HepG2 (cell line): ENCODE measurements at regions not wholly inside any gene's neighbourhood (a gene's known extent, or its start where the extent isn't known, plus 50 kb on each side); places are given as distances from the start of the nearest gene placed in this dataset.

Experiments
- ATAC-seq: fragments of 200-7000 bp; cut with Tn5 transposase; 3 replicates; pipeline ENCODE4 v1.9.1; 2020; ENCODE audit warnings: mild to moderate bottlenecking, moderate library complexity
- BruUV-seq: library from RNA; stranded (reverse); fragments of 400-500 nt; replicated peaks from 2 replicates; lab custom pipeline; 2021; lab: Mats Ljungman, UMichigan
- CTCF ChIA-PET: fragments of 300-600 bp; formaldehyde crosslinking; extraction: SDS; loops from one replicate; lab custom pipeline; 2021; ENCODE audit warnings: low total read pairs, inconsistent platforms, low intra/inter-chr PET ratio; lab: Yijun Ruan, JAX
- POLR2A ChIA-PET: fragments of 350-600 bp; sonication (Branson Sonifier 250); formaldehyde crosslinking; loops from one replicate; lab custom pipeline; 2020; ENCODE audit warnings: antibody characterized with exemption, inconsistent platforms; lab: Yijun Ruan, JAX
- DNase-seq: peaks from one replicate; pipeline ENCODE4 v3.0.0-alpha.2; 2015; ENCODE audit warnings: low spot score
- FAIRE-seq: peaks from 3 replicates; lab custom pipeline; 2011; peaks lifted over from hg19 to GRCh38; lab: Jason Lieb, UNC
- H2AFZ ChIP-seq: one replicate; pipeline ENCODE4 v1.6.1; 2011; ENCODE audit warnings: low read length, inconsistent platforms
- H3K27ac ChIP-seq: fragments of 300-600 bp; 3 replicates; pipeline ENCODE4 v1.8.0; 2011; ENCODE audit warnings: mixed run types, mild to moderate bottlenecking, mixed read lengths, low read length, inconsistent platforms; ENCODE audit not compliant: insufficient read depth; ENCODE audit errors: extremely low read length
- H3K27me3 ChIP-seq, 2 experiments: fragments of 200-600 bp in 1 of 2; 2 replicates in 1 of 2; 3 replicates in 1 of 2; pipeline versions ENCODE4 v1.6.0 to v1.8.0; 2011; ENCODE audit warnings: low read length in 2 of 2, mild to moderate bottlenecking in 2 of 2, moderate library complexity in 2 of 2, inconsistent platforms in 1 of 2; ENCODE audit not compliant: insufficient read depth in 2 of 2, control insufficient read depth in 1 of 2
- H3K36me3 ChIP-seq, 2 experiments: fragments of 200-600 bp in 1 of 2; replicated peaks in 1 of 2; 2 replicates in 1 of 2; 3 replicates in 1 of 2; pipeline versions ENCODE4 v1.5.1 to v1.8.0; 2011; ENCODE audit warnings: low read length in 2 of 2, inconsistent platforms in 1 of 2; ENCODE audit not compliant: insufficient read depth in 2 of 2, control insufficient read depth in 1 of 2
- H3K4me1 ChIP-seq: 2 replicates; pipeline ENCODE4 v1.5.1; 2012; ENCODE audit warnings: low read length, inconsistent platforms; ENCODE audit not compliant: insufficient read depth
- H3K4me2 ChIP-seq: 2 replicates; pipeline ENCODE4 v1.6.0; 2011; ENCODE audit warnings: low read depth, low read length, inconsistent platforms
- H3K4me3 ChIP-seq, 3 experiments: fragments of 200-600 bp in 1 of 3; sonication (generic), shearing (Covaris generic) in 1 of 3; replicated peaks in 1 of 3; 2 replicates each; pipeline ENCODE4 v1.5.1; 2011 to 2016; ENCODE audit warnings: low read length in 3 of 3, inconsistent platforms in 2 of 3, low read depth in 2 of 3, mild to moderate bottlenecking in 2 of 3, control low read depth in 1 of 3, mixed read lengths in 1 of 3; ENCODE audit not compliant: insufficient read depth in 1 of 3
- H3K79me2 ChIP-seq: one replicate; pipeline ENCODE4 v1.6.1; 2011; ENCODE audit warnings: low read length, inconsistent platforms; ENCODE audit not compliant: insufficient read depth
- H3K9ac ChIP-seq: 2 replicates; pipeline ENCODE4 v1.6.0; 2011; ENCODE audit warnings: mild to moderate bottlenecking, low read depth, low read length, inconsistent platforms; ENCODE audit not compliant: insufficient read depth
- H3K9me3 ChIP-seq: 2 replicates; pipeline ENCODE4 v1.5.1; 2012; ENCODE audit warnings: mild to moderate bottlenecking, low read length
- H4K20me1 ChIP-seq: 2 replicates; pipeline ENCODE4 v1.6.0; 2011; ENCODE audit warnings: inconsistent platforms, mild to moderate bottlenecking, low read length, moderate library complexity; ENCODE audit not compliant: insufficient read depth
- CREM ChIP-seq, 2 experiments: sonication (generic) in 1 of 2; formaldehyde crosslinking in 1 of 2; IDR thresholded peaks; 2 replicates each; pipeline versions ENCODE4 v1.4.0 to v1.6.1; 2016 to 2020; ENCODE audit warnings: antibody characterized with exemption in 1 of 2, mild to moderate bottlenecking in 1 of 2, missing genetic modification reagents in 1 of 2
- HBP1 ChIP-seq: IDR thresholded peaks from 2 replicates; pipeline ENCODE4 v1.6.1; 2016; ENCODE audit warnings: low read depth, control low read depth
- KDM1A ChIP-seq: IDR thresholded peaks from 2 replicates; pipeline ENCODE4 v1.6.1; 2016; ENCODE audit warnings: missing compliant biosample characterization
- MIER2 ChIP-seq: IDR thresholded peaks from 2 replicates; pipeline ENCODE4 v1.6.1; 2016; ENCODE audit warnings: missing biosample characterization, missing genetic modification reagents
- MTA3 ChIP-seq: sonication (generic); formaldehyde crosslinking; IDR thresholded peaks from 2 replicates; pipeline ENCODE4 v1.4.0; 2020; ENCODE audit warnings: missing genetic modification reagents
- MXI1 ChIP-seq: IDR thresholded peaks from 3 replicates; pipeline ENCODE4 v1.6.1; 2012; ENCODE audit warnings: low read depth, low read length, inconsistent platforms, borderline replicate concordance
- NCOR1 ChIP-seq: fragments of 200-600 bp; sonication (generic); IDR thresholded peaks from 2 replicates; pipeline ENCODE4 v1.7.0; 2017; ENCODE audit warnings: antibody characterized with exemption, low read length, borderline replicate concordance
- PRPF4 ChIP-seq: fragments of 200-400 bp; formaldehyde crosslinking; IDR thresholded peaks from 2 replicates; pipeline ENCODE4 v1.6.1; 2016; ENCODE audit warnings: low read length, low read depth; ENCODE audit not compliant: poor library complexity, severe bottlenecking
- RARA ChIP-seq: IDR thresholded peaks from 2 replicates; pipeline ENCODE4 v1.6.1; 2016; ENCODE audit warnings: missing genetic modification reagents, missing compliant biosample characterization
- SOX5 ChIP-seq: IDR thresholded peaks from 2 replicates; pipeline ENCODE4 v1.6.1; 2016; ENCODE audit warnings: borderline replicate concordance
- THAP8 ChIP-seq: sonication (generic); formaldehyde crosslinking; IDR thresholded peaks from 2 replicates; pipeline ENCODE4 v1.5.1; 2020; ENCODE audit warnings: missing genetic modification reagents, mild to moderate bottlenecking, borderline replicate concordance
- ZIK1 ChIP-seq: sonication (generic); formaldehyde crosslinking; IDR thresholded peaks from 2 replicates; pipeline ENCODE4 v1.5.0; 2020; ENCODE audit warnings: mild to moderate bottlenecking, low read depth, missing genetic modification reagents, borderline replicate concordance
- ZNF746 ChIP-seq: sonication (generic); formaldehyde crosslinking; IDR thresholded peaks from 2 replicates; pipeline ENCODE4 v1.8.0; 2022; ENCODE audit warnings: mild to moderate bottlenecking, missing genetic modification reagents
- ZNF768 ChIP-seq: sonication (generic); formaldehyde crosslinking; IDR thresholded peaks from 2 replicates; pipeline ENCODE4 v1.4.0; 2020; ENCODE audit warnings: missing genetic modification reagents
- ZNF879 ChIP-seq: sonication (generic); formaldehyde crosslinking; IDR thresholded peaks from 2 replicates; pipeline ENCODE4 v1.8.1; 2023; ENCODE audit warnings: missing genetic modification reagents
- ZSCAN31 ChIP-seq: sonication (generic); formaldehyde crosslinking; IDR thresholded peaks from 2 replicates; pipeline ENCODE4 v1.5.0; 2020; ENCODE audit warnings: low read depth, mild to moderate bottlenecking, missing genetic modification reagents
- WGBS: methylation state at CpG from one replicate; pipeline ENCODE4 v1.1.6; 2017; ENCODE audit warnings: low lambda C conversion rate; 5-methylcytosine and 5-hydroxymethylcytosine counted together
- in situ Hi-C: cut with HindIII; loops from 2 replicates; pipeline ENCODE4 v1.10.0; 2017; ENCODE audit warnings: low pct_unique_long_range_greater_than_20kb; ENCODE audit not compliant: extremely low pct_ligation_motif_present
- intact Hi-C: fragments of 100-400 bp; cut with micrococcal nuclease; formaldehyde crosslinking; loops from one replicate; pipeline ENCODE4 v1.10.0; 2022; ENCODE audit not compliant: unreplicated experiment
- TF ChIP-seq, protein P1 (sequence below): sonication (generic); formaldehyde crosslinking; IDR thresholded peaks from 2 replicates; pipeline ENCODE4 v1.4.0; 2020; ENCODE audit warnings: low read depth, mild to moderate bottlenecking, missing genetic modification reagents
- TF ChIP-seq, protein P2 (sequence below): sonication (generic); formaldehyde crosslinking; IDR thresholded peaks from 2 replicates; pipeline ENCODE4 v1.5.1; 2020; ENCODE audit warnings: mild to moderate bottlenecking, missing genetic modification reagents

DNA sequence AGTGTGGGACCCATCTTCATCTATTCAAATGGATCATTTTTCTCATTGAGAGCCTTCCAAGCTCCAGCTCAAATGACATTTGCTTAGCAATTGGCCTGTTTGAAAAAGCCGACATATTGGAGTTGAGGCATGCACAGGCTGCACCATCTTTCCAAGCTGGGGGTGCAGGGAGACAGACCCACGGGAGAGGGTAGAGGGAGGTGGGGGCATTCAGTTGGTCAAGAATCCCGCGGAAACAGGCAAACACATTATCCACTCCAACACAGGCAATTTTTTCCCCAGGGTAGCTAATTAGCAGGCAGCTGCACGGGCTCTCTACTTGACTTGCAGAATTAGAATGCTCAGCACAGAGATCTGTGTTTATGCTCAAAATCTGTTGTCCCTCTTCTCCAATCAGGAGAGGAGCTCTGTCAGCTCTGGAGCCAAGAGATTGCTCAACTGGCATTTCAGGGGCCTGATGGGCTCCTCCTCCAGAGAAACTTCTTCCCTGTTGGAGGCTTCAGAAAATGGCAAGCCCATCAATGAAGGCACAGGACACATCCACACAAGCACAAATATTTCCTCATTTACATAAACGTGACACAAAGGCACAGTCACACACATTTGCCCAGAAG, 267.8 kb downstream of the FOXD2 start (continued):
- TF ChIP-seq SOX5, result no peak

DNA sequence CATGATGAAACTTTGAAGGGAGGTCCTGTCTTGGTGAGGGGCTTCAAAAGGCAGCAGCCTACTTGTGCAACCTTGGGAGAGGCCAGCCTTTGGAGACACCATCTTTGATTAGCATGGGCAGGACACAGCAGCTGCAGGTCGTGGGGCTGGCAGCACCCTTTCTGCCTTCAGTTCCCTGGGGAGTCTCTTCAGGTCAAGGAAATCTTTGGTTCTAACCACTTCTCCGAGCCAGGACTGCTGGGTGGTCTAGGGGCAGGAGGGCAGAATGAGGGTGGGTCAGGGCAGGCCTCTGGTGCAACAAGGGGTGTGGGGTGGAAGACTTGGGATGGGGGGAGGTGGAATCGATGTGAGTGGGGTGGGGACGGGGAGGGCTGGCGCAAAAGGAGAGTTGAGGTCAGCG, 269.7 kb downstream of the FOXD2 start:
- Histone ChIP-seq H3K9me3 (no peaks in the 10 kb centered on the region), H3K79me2 (no peaks in the 10 kb centered on the region), H3K27me3 (peaks cover 14 to 57% of the 10 kb centered on the region in 2 experiments), H3K9ac (no peak overlapping the region), H3K4me2 (no peak overlapping the region), H4K20me1 (no peaks in the 10 kb centered on the region), H3K36me3 (no peaks in the 10 kb centered on the region), H3K27ac (no peak overlapping the region), H2AFZ (no peak overlapping the region), H3K4me1 (peaks cover 20% of the 10 kb centered on the region), H3K4me3 (no peak overlapping the region)
- BruUV-seq, result no TSS peak
- FAIRE-seq (no peak), DNase-seq (no peak), ATAC-seq (no peak)
- ChIA-PET CTCF (no interaction called here), POLR2A (no interaction called here)
- intact Hi-C loops (no loop called here), in situ Hi-C loops (loop anchor here (25.0 kb wide), 1 partner anchor 520 kb away; the partner anchor contains the start of gene PDZK1IP1)
- 30% methylated on average over 6 of the region's 6 CpGs for WGBS
- TF ChIP-seq, protein P1, sequence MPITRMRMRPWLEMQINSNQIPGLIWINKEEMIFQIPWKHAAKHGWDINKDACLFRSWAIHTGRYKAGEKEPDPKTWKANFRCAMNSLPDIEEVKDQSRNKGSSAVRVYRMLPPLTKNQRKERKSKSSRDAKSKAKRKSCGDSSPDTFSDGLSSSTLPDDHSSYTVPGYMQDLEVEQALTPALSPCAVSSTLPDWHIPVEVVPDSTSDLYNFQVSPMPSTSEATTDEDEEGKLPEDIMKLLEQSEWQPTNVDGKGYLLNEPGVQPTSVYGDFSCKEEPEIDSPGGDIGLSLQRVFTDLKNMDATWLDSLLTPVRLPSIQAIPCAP (CRISPR knock-in tag), result no peak
- TF ChIP-seq RARA (no peak), PRPF4 (no peak), CREM (IDR thresholded peaks at IDR 0.05) (no peak), CREM (CRISPR knock-in tag; IDR thresholded peaks at IDR 0.05) (no peak), KDM1A (CRISPR knock-in tag) (no peak), ZNF746 (no peak), ZSCAN31 (CRISPR knock-in tag) (no peak), MXI1 (no peak), ZIK1 (CRISPR knock-in tag) (no peak), ZNF768 (CRISPR knock-in tag) (no peak), ZNF879 (CRISPR knock-in tag) (no peak), MTA3 (CRISPR knock-in tag) (no peak), THAP8 (CRISPR knock-in tag) (no peak), HBP1 (no peak), NCOR1 (no peak), MIER2 (CRISPR knock-in tag) (no peak)
- TF ChIP-seq, protein P2, sequence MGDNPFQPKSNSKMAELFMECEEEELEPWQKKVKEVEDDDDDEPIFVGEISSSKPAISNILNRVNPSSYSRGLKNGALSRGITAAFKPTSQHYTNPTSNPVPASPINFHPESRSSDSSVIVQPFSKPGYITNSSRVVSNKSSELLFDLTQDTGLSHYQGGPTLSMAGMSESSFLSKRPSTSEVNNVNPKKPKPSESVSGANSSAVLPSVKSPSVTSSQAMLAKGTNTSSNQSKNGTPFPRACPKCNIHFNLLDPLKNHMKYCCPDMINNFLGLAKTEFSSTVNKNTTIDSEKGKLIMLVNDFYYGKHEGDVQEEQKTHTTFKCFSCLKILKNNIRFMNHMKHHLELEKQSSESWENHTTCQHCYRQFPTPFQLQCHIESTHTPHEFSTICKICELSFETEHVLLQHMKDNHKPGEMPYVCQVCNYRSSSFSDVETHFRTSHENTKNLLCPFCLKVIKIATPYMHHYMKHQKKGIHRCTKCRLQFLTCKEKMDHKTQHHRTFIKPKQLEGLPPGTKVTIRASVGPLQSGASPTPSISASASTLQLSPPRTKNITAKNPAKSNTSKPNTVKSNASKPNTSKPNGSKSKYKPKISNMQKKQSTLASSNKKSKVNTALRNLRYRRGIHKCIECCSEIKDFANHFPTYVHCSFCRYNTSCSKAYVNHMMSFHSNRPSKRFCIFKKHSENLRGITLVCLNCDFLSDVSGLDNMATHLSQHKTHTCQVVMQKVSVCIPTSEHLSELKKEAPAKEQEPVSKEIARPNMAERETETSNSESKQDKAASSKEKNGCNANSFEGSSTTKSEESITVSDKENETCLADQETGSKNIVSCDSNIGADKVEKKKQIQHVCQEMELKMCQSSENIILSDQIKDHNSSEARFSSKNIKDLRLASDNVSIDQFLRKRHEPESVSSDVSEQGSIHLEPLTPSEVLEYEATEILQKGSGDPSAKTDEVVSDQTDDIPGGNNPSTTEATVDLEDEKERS, result no peak
